MCF 10A (cell line): ENCODE measurements at regions not wholly inside any gene's neighbourhood (a gene's known extent, or its start where the extent isn't known, plus 50 kb on each side); places are given as distances from the start of the nearest gene placed in this dataset.
A peak's percentile ranks its signal among the peaks of the same experiment; 100 is the strongest.

Experiments
- BruUV-seq: library from RNA; stranded (reverse); fragments of 400-500 nt; replicated peaks from 2 replicates; lab custom pipeline; 2021; lab: Mats Ljungman, UMichigan
- CTCF ChIA-PET: fragments of 300-600 bp; sonication (Branson Sonifier 250); formaldehyde crosslinking; extraction: SDS; loops from one replicate; lab custom pipeline; 2021; ENCODE audit warnings: antibody characterized with exemption, inconsistent platforms; lab: Yijun Ruan, JAX
- POLR2A ChIA-PET: fragments of 300-600, 350-650 bp; sonication (Branson Sonifier 250); formaldehyde crosslinking; extraction: SDS; loops from one replicate; lab custom pipeline; 2020; ENCODE audit warnings: antibody characterized with exemption, inconsistent platforms; lab: Yijun Ruan, JAX
- DNase-seq: peaks from one replicate; pipeline ENCODE4 v3.0.0-alpha.2; 2018; ENCODE audit not compliant: unreplicated experiment
- H3K27ac Mint-ChIP-seq: one replicate; pipeline ENCODE4 v1.8.0; 2022; ENCODE audit warnings: mild to moderate bottlenecking, low read depth, mixed read lengths; ENCODE audit not compliant: unreplicated experiment
- H3K27me3 Mint-ChIP-seq: one replicate; pipeline ENCODE4 v1.8.0; 2022; ENCODE audit warnings: mixed read lengths; ENCODE audit not compliant: insufficient read depth, unreplicated experiment
- H3K36me3 Mint-ChIP-seq: one replicate; pipeline ENCODE4 v1.8.0; 2022; ENCODE audit warnings: mild to moderate bottlenecking, moderate library complexity, mixed read lengths; ENCODE audit not compliant: insufficient read depth, unreplicated experiment
- H3K4me1 Mint-ChIP-seq: one replicate; pipeline ENCODE4 v1.8.0; 2022; ENCODE audit warnings: mixed read lengths; ENCODE audit not compliant: insufficient read depth, unreplicated experiment
- H3K4me3 Mint-ChIP-seq: one replicate; pipeline ENCODE4 v1.8.0; 2022; ENCODE audit warnings: mild to moderate bottlenecking, moderate library complexity, mixed read lengths; ENCODE audit not compliant: unreplicated experiment
- H3K9me3 Mint-ChIP-seq: one replicate; pipeline ENCODE4 v1.8.0; 2022; ENCODE audit warnings: mixed read lengths; ENCODE audit not compliant: unreplicated experiment
- intact Hi-C: fragments of 100-400 bp; cut with micrococcal nuclease; formaldehyde crosslinking; loops from 2 replicates; pipeline ENCODE4 v1.14.1; 2022
- TF ChIP-seq, protein P1 (sequence below): fragments of 200-600 bp; IDR thresholded peaks from one replicate; pipeline ENCODE4 v1.8.0; 2022; ENCODE audit warnings: antibody characterized with exemption, mild to moderate bottlenecking; ENCODE audit not compliant: unreplicated experiment

DNA sequence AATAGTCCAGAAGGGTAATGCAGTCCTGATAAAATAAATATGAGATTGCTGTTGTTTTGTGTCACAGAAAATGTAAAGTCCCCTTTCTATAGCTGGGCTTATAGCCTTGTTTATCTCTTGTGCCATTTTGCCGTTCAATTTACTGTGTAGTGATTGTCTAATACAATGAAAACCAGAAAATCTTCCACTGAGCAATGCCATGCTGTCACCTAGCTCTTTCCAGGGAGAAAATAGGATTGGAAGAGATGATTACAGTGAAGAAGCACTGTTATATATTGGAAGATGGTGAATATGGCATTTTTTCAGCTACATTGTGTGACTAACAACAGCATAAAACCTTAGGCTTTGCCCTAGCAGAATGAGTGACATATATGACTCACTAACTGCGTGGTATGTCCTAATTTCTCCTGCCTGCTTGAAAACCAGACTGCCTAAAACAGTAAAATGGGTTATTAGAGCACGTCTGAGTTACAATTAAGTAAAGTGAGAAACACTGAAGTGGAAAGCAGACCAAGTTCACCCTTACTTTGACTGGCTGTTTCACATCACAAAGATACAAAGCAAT lies 332.4 kb upstream of the ZP4 start:
- no peaks in the 10 kb centered on the region for H3K27me3 Mint-ChIP-seq
- no TSS peak for BruUV-seq
- TF ChIP-seq, protein P1, sequence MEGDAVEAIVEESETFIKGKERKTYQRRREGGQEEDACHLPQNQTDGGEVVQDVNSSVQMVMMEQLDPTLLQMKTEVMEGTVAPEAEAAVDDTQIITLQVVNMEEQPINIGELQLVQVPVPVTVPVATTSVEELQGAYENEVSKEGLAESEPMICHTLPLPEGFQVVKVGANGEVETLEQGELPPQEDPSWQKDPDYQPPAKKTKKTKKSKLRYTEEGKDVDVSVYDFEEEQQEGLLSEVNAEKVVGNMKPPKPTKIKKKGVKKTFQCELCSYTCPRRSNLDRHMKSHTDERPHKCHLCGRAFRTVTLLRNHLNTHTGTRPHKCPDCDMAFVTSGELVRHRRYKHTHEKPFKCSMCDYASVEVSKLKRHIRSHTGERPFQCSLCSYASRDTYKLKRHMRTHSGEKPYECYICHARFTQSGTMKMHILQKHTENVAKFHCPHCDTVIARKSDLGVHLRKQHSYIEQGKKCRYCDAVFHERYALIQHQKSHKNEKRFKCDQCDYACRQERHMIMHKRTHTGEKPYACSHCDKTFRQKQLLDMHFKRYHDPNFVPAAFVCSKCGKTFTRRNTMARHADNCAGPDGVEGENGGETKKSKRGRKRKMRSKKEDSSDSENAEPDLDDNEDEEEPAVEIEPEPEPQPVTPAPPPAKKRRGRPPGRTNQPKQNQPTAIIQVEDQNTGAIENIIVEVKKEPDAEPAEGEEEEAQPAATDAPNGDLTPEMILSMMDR, result no peak
- ChIA-PET CTCF (interaction anchor here (0.5 to 1.9 kb wide), 6 partner anchors 14 to 417 kb away, joined by 3 to 12 read pairs (median 4); no protein-coding TSS in a partner anchor), POLR2A (interaction anchor here (0.6 kb wide), 1 partner anchor 25 kb away, joined by 3 read pairs; no protein-coding TSS in a partner anchor)
- H3K4me1 Mint-ChIP-seq, result peaks cover 5% of the 10 kb centered on the region
- H3K9me3 Mint-ChIP-seq, result no peaks in the 10 kb centered on the region
- no peaks in the 10 kb centered on the region for H3K36me3 Mint-ChIP-seq
- intact Hi-C loops, result loop anchor here (5.0 kb wide), 1 partner anchor 171 kb away; no protein-coding TSS in a partner anchor
- DNase-seq, result peak; percentile 75
- no peak overlapping the region for H3K4me3 Mint-ChIP-seq
- no peak overlapping the region for H3K27ac Mint-ChIP-seq

DNA sequence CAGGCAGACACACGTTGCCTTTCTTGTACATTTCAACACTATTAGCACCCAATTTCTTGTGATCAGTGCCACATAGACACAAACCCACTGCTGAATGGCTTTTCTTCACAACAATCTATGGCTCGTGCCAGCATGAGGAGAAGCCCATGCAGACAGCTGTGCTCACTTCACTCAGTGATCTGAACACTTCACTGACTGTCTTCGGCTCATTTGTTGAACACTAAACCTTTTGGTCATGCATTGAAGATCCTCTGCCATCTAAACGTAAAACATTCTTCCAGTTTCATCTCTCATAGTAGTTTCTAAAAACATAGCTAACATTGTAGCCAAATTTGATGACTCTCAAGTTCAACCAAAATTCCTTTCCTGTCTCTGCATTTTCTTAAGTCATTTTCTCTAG lies 331.0 kb upstream of the ZP4 start:
- H3K27ac Mint-ChIP-seq, result no peak overlapping the region
- BruUV-seq, result no TSS peak
- CTCF ChIA-PET, result interaction anchor here (0.6 to 1.9 kb wide), 6 partner anchors 17 to 371 kb away, joined by 3 to 12 read pairs (median 4); no protein-coding TSS in a partner anchor

DNA sequence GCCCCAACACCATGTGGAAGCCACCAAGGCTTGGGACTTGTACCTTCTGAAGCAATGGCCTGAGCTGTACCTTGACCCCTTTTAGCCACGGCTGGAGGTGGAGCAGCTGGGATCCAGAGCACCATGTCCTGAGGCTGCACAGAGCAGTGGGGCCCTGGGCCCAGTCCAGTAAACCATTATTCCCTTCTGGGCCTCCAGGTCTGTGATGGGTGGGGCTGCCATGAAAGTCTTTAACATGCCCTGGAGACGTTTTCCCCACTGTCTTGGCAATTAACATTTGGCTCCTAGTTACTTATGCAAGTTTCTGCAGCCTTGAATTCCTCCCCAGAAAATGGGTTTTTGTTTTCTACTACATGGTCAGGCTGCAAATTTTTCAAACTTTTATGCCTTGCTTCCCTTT lies 323.7 kb upstream of the ZP4 start:
- Mint-ChIP-seq H3K4me1 (no peaks in the 10 kb centered on the region), H3K9me3 (no peaks in the 10 kb centered on the region), H3K36me3 (no peaks in the 10 kb centered on the region), H3K4me3 (no peak overlapping the region), H3K27ac (no peak overlapping the region), H3K27me3 (no peaks in the 10 kb centered on the region)
- DNase-seq, result no peak
- BruUV-seq, result no TSS peak
- POLR2A ChIA-PET, result no interaction called here
- CTCF ChIA-PET, result interaction anchor here (0.9 kb wide), 1 partner anchor 14 kb away, joined by 3 read pairs; no protein-coding TSS in a partner anchor
- intact Hi-C loops, result no loop called here
- TF ChIP-seq, protein P1, result no peak

More for the DNA sequence above, 331.0 kb upstream of the ZP4 start:
- intact Hi-C loops, result loop anchor here (5.0 kb wide), 1 partner anchor 169 kb away; no protein-coding TSS in a partner anchor
- Mint-ChIP-seq H3K4me3 (no peak overlapping the region), H3K27me3 (no peaks in the 10 kb centered on the region), H3K9me3 (no peaks in the 10 kb centered on the region), H3K36me3 (no peaks in the 10 kb centered on the region), H3K4me1 (peaks cover 5% of the 10 kb centered on the region)
- TF ChIP-seq, protein P1, result no peak
- POLR2A ChIA-PET, result interaction anchor here (0.6 kb wide), 1 partner anchor 639 kb away, joined by 3 read pairs; no protein-coding TSS in a partner anchor
- DNase-seq, result no peak

DNA sequence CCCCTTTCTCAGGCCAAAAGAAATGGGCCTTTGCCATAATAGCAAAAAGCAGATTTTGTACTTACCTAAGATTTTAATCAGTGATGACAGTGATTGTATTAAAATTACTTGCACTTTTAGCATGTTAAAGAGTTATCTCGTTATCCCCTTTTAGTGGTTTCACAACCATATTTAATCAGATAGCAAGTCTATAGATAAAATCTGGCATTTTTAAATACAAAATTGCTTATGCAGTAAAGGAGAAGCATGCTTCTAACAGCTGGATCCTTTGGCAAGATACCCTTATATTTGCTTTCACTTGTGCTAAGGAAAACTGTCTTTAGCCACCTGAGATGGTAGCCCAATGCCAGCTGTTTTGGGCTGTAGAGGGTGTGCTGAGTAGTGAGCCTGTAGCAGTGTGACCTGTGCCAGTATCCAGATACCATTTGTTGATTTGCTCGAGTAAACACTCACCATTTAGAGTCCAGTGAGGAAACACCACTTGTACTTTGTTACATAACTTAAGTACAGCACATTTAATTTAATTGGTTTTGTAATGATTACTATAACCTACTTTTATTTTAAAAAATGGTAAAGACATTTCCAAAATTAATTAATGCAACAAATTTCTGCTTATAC lies 314.4 kb upstream of the ZP4 start:
- Mint-ChIP-seq H3K9me3 (peaks cover 9% of the 10 kb centered on the region), H3K4me3 (no peak overlapping the region), H3K4me1 (no peaks in the 10 kb centered on the region), H3K36me3 (peaks cover 6% of the 10 kb centered on the region), H3K27me3 (no peaks in the 10 kb centered on the region), H3K27ac (no peak overlapping the region)
- TF ChIP-seq, protein P1, result no peak
- intact Hi-C loops, result no loop called here
- ChIA-PET CTCF (no interaction called here), POLR2A (no interaction called here)
- BruUV-seq, result no TSS peak
- DNase-seq, result no peak
